ENCODE measurements at regions not wholly inside any gene's neighbourhood (a gene's known extent, or its start where the extent isn't known, plus 50 kb on each side); places are given as distances from the start of the nearest gene placed in this dataset.

- Histone ChIP-seq H3K9me3 (replicated peaks in 1 of 2; ENCODE audit: control insufficient read depth in 1 of 2, insufficient read depth in 1 of 2, low read length in 2 of 2) (no peaks in the 10 kb centered on the region), H3K36me3 (replicated peaks in 1 of 2; ENCODE audit: control insufficient read depth in 1 of 2, insufficient read depth in 2 of 2, low read length in 2 of 2) (no peaks in the 10 kb centered on the region), H3K9ac (ENCODE audit: insufficient read depth, low read length, poor library complexity, severe bottlenecking) (no peak overlapping the region), H4K20me1 (ENCODE audit: insufficient read depth, low read length) (no peaks in the 10 kb centered on the region), H3K79me2 (ENCODE audit: insufficient read depth, low read length) (no peaks in the 10 kb centered on the region), H3K27me3 (ENCODE audit: control insufficient read depth in 2 of 2, insufficient read depth in 2 of 2, low read length in 2 of 2) (peaks cover 5 to 29% of the 10 kb centered on the region in 2 donors), H3K4me2 (replicated peaks; ENCODE audit: extremely low read depth, low read length, poor library complexity, severe bottlenecking) (no peak overlapping the region), H3K4me1 (ENCODE audit: control insufficient read depth in 1 of 2, insufficient read depth in 2 of 2, low read length in 2 of 2) (no peaks in the 10 kb centered on the region), H3K4me3 (replicated peaks in 1 of 3; ENCODE audit: low read depth in 2 of 3, low read length in 3 of 3) (no peak overlapping the region), H3K27ac (ENCODE audit: low read depth in 1 of 2, low read length in 2 of 2) (no peak overlapping the region), H2AFZ (ENCODE audit: insufficient read depth, low read depth, low read length, poor library complexity, severe bottlenecking) (no peak overlapping the region)
- WGBS (ENCODE audit: insufficient coverage) = under 1% methylated on average over 18 of the region's 36 CpGs
- Mint-ChIP-seq H3K27ac (no peak overlapping the region), H3K4me1 (no peaks in the 10 kb centered on the region), H3K36me3 (no peaks in the 10 kb centered on the region), H3K9me3 (peaks cover 0 to 1% (median 0%) of the 10 kb centered on the region in 7 donors), H3K4me3 (peak overlapping the region in 1 of 2 donors; percentile 74), H3K27me3 (ENCODE audit: low read depth in 3 of 3) (peaks cover 18 to 33% (median 31%) of the 10 kb centered on the region in 3 donors)
- TF ChIP-seq, protein P1, sequence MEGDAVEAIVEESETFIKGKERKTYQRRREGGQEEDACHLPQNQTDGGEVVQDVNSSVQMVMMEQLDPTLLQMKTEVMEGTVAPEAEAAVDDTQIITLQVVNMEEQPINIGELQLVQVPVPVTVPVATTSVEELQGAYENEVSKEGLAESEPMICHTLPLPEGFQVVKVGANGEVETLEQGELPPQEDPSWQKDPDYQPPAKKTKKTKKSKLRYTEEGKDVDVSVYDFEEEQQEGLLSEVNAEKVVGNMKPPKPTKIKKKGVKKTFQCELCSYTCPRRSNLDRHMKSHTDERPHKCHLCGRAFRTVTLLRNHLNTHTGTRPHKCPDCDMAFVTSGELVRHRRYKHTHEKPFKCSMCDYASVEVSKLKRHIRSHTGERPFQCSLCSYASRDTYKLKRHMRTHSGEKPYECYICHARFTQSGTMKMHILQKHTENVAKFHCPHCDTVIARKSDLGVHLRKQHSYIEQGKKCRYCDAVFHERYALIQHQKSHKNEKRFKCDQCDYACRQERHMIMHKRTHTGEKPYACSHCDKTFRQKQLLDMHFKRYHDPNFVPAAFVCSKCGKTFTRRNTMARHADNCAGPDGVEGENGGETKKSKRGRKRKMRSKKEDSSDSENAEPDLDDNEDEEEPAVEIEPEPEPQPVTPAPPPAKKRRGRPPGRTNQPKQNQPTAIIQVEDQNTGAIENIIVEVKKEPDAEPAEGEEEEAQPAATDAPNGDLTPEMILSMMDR (IDR thresholded peaks at IDR 0.05) = no peak
- intact Hi-C loops (cut with micrococcal nuclease) = no loop called here
- no peak for DNase-seq
These were observed 102.5 kb downstream of the MRM1 start for GRCh38 chr17:36703860-36704266.

DNA sequence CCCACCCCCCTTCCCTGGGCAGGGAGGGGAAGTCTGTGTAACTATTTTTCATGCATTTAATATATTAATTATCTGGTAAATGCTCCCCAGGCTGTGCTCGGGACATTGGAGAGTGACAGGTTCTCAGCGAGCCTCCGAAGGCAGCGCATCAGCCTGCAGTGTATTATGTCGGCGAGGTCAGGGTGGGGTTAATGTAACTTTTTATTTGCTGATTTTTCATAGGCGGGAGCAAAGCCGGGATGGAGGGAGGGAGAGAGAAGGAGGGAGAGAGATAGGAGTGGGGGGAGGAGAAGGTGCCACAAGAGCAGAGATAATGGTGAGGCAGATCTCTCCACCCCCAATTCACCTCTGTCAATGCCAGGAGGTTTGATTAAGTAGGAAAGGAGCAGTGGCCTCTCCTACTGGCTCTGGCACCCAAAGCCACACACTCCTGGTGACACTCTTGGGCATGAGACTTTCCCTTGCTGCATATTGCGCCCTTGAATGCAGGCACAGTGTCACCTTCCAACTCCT is 104.0 kb downstream of the MRM1 start:
- peaks cover 17 to 33% (median 31%) of the 10 kb centered on the region in 3 donors for H3K27me3 Mint-ChIP-seq (ENCODE audit: low read depth in 3 of 3)
- H3K79me2 ChIP-seq (ENCODE audit: insufficient read depth, low read length) = no peaks in the 10 kb centered on the region
- H3K27ac ChIP-seq (ENCODE audit: low read depth in 1 of 2, low read length in 2 of 2) = no peak overlapping the region
- no peak overlapping the region for H3K27ac Mint-ChIP-seq
- H3K4me1 Mint-ChIP-seq = no peaks in the 10 kb centered on the region
- no peaks in the 10 kb centered on the region for H3K36me3 Mint-ChIP-seq
- no peaks in the 10 kb centered on the region for H3K4me1 ChIP-seq (ENCODE audit: control insufficient read depth in 1 of 2, insufficient read depth in 2 of 2, low read length in 2 of 2)
- peaks cover 5 to 29% of the 10 kb centered on the region in 2 donors for H3K27me3 ChIP-seq (ENCODE audit: control insufficient read depth in 2 of 2, insufficient read depth in 2 of 2, low read length in 2 of 2)
- no peaks in the 10 kb centered on the region for H3K9me3 ChIP-seq (replicated peaks in 1 of 2; ENCODE audit: control insufficient read depth in 1 of 2, insufficient read depth in 1 of 2, low read length in 2 of 2)
- H3K36me3 ChIP-seq (replicated peaks in 1 of 2; ENCODE audit: control insufficient read depth in 1 of 2, insufficient read depth in 2 of 2, low read length in 2 of 2) = no peaks in the 10 kb centered on the region
- DNase-seq = no peak
- no peaks in the 10 kb centered on the region for H4K20me1 ChIP-seq (ENCODE audit: insufficient read depth, low read length)
- TF ChIP-seq, protein P1 (IDR thresholded peaks at IDR 0.05) = no peak
- H3K9me3 Mint-ChIP-seq = peaks cover 0 to 1% (median 0%) of the 10 kb centered on the region in 7 donors
- intact Hi-C loops (cut with micrococcal nuclease) = no loop called here
- H3K9ac ChIP-seq (ENCODE audit: insufficient read depth, low read length, poor library complexity, severe bottlenecking) = no peak overlapping the region
- no peak overlapping the region for H2AFZ ChIP-seq (ENCODE audit: insufficient read depth, low read depth, low read length, poor library complexity, severe bottlenecking)
- no peak overlapping the region for H3K4me3 Mint-ChIP-seq
- H3K4me2 ChIP-seq (replicated peaks; ENCODE audit: extremely low read depth, low read length, poor library complexity, severe bottlenecking) = no peak overlapping the region
- 68% methylated on average over 4 of the region's 9 CpGs for WGBS (ENCODE audit: insufficient coverage)
- no peak overlapping the region for H3K4me3 ChIP-seq (replicated peaks in 1 of 3; ENCODE audit: low read depth in 2 of 3, low read length in 3 of 3)
